ENCODE measurements at regions not wholly inside any gene's neighbourhood (a gene's known extent, or its start where the extent isn't known, plus 50 kb on each side); places are given as distances from the start of the nearest gene placed in this dataset.

DNA sequence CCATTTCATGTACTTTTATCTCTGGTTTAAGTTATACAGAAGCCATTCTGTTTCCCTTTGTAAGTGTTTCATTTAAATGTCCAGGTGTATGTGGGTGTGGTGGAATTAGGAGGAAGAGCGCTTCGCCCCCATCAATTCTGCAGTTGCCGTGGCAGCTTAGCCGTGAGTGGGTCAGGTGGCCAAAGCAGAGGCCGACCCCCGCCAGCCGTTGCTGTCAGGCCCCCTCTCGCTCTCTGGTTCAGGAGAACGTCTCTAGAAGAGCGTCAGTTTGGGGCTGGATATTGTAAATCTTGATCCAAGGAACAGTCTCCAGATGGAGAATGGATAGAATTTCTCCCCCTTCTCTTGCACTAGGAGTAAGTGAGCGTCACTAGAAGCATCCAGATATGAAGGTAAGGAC is 367.4 kb downstream of the FOXA2 start:
- no peak for DNase-seq

- no peak for DNase-seq
Observed at GRCh38 chr20:22214296-22214695, 370.1 kb downstream of the FOXA2 start.

- no peak for DNase-seq
Observed at GRCh38 chr20:22213271-22213670, 371.1 kb downstream of the FOXA2 start.

DNA sequence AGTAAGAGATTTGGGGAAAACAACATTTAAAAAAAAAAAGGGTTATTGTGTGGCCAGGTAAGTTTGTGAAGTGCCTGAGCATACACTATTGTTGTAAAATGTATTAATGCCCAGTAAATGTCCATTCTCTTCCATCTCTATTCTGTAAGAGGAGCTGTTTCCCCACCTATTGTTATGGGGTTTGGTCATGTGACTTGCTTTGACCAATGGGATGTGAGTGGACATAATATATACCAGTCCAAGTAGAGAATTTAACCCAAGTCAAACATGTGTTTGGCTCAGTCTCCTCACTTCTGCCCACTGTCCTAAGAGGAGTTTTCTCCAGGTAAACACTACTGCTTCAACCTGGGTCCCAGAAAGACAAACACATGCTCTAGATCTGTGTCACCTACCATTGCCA is 377.1 kb downstream of the FOXA2 start:
- no peak for DNase-seq

DNA sequence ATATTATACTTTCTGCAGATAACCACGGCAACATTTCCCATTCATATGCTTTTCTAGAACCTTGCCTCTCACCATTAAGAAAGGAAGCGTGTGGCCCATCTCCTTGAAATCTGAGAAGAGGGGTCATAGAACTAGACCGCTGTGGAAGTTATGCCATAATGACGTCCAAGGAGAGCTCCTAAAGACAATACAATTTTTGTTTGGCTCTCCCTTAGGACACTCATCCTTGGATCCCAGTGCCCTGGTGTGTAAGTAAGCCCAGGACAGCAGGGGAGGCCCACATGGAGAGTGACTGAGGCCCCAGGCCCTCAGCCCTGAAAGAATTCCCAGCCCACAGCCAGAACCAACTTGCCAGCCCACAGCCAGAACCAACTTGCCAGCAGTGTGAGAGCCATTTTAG is 379.6 kb downstream of the FOXA2 start:
- no peak for DNase-seq

DNA sequence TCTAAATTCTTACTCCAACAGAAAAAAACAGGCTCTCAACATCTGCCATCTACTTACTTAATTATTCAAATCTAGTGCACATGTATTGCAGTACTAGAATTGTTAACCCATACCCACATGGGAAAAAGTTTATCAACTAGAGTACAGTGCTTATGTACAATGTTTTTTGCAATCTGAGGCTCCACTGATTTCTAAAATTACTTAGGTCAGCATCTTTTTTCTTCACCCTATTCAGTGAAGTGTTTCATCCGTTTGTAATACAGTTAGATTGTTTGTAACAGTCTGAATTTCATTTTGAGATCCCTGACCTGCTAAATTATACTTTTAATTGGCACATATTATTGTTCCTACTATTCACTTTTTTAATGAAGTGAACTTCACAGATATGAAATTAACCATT is 402.2 kb downstream of the FOXA2 start:
- DNase-seq = no peak

DNA sequence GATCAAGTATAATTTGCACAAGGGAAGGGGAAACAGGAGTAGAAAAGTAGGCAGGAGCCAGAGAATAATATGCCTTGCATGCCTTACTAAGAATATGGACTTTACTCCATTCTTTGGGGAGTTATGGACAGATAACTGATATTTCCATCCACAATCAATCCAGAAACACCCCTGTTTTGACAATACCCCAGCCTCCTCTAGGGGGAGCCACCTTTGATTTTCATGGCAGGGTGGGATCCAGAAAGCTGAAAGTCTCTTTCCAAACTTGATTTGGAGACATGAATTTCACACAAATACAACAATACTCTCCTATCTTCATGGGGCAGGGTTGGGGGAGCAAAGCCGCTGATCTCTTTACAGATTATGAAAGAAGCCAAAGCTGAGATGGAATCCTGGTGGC is 404.1 kb downstream of the FOXA2 start:
- DNase-seq = no peak

GRCh38 chr20:22160101-22160652 is 424.2 kb downstream of the FOXA2 start:
- no peak for DNase-seq

- DNase-seq = no peak
Observed at GRCh38 chr20:22159276-22159675, 425.1 kb downstream of the FOXA2 start.

DNA sequence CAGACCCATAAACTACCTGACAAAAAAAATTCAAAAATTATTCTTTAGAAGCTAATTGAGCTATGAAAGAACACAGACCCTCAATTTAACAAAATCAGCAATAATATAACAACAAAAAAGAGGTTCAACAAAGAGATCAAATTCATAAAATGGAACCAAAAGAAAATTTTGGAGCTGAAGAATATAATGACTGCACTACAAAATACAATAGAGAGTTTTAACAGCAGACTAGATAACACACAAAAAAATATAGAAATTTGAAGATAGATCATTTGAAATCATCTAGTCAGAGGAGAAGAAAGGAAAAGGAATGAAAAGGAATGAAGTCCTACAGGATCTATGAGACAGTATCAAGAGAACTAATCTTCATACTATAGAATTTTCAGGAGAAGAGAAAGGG is 422.1 kb downstream of the PAX1 start:
- DNase-seq = no peak

DNA sequence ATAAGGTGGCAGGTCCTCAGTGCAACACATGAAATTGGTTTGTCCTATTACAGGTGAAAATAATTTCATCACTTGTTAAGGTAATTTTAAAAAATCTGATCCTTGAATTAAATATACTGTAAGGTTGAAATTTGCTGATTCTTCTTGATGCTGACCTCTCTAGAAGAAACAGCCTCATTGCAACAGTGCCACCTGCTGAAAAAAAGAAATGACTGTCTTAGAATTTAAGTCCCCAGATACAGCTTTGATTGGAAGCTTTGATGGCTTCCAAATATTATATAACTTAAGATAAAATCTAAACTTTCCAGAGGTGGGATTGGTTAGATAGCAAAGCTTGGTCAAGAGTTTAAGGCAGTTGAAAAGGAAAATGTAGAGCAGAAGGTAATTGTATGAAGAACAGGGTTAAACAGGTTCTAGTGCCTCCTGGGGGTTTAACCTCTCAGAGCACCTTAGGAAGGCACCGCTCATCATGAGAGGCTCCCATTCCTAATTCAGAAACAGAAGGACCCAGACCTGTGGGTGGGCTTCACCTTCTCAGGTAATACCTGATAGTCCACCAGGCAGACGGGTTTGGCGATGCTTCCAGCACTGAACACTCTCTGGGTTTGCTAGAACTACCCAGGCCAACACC is 401.0 kb downstream of the PAX1 start:
- DNase-seq = peak; percentile 39

- no peak for DNase-seq
Observed at GRCh38 chr20:22101606-22102005, 396.1 kb downstream of the PAX1 start.

- no peak for DNase-seq
Observed at GRCh38 chr20:22100686-22101085, 395.2 kb downstream of the PAX1 start.

DNA sequence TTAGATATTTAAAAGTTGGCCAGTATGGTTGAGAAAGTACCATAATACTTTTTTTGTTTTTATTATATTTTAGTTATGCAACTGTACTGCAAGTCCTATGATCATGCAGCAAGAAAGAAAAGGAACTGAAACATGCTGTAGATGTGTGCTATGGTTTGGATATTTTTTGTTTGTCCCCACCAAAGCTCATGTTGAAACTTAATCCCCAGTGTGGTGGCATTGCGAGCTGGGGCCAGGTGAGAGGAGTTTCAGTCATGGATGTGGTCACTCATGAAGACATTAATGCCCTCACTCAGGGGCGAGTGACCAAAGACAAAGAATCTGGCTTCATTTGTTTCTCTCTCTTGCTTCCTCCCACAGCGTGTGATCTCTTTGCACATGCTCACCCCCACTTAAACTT is 393.9 kb downstream of the PAX1 start:
- DNase-seq = no peak

- DNase-seq = no peak
Observed at GRCh38 chr20:22098511-22098910, 393.0 kb downstream of the PAX1 start.

- DNase-seq = no peak
Observed at GRCh38 chr20:22093122-22093521, 387.7 kb downstream of the PAX1 start.

- DNase-seq = no peak
Observed at GRCh38 chr20:22088882-22089281, 383.4 kb downstream of the PAX1 start.

DNA sequence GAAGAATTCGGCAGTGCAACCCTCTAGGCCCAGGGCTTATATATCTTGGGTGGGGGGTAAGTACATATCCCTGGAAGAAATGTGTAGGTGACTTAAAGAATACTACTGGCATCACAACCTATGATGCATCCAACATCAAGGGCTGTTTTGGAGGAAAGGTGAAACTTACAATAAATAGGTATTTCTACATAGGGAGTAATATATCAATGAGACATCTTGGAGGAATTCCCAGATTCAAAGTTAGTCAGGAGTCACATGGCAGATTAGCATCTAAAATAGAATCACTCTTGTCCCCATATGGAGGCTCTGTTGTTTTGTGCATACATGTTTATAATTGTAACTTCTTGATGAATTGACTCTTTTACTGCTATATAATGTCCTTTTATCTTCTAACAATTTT is 375.5 kb downstream of the PAX1 start:
- DNase-seq = no peak

DNA sequence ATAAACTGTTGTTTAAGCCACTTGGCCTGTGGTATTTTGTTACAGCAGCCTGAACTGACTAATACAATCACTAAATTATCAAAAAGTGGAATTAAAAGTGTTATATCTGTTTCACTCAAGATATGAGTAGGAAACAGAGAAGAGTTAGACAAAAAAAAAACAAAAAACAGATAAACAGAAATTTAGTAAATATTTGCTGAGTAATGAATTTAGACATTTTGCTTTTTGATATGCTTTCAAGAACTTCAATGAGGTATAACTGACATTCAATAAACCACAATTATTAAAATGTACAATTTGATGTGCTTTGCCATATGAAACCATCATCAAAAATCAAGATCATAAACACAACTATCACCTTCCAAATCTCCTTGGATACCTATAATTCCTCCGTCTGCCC is 369.2 kb downstream of the PAX1 start:
- DNase-seq = no peak

DNA sequence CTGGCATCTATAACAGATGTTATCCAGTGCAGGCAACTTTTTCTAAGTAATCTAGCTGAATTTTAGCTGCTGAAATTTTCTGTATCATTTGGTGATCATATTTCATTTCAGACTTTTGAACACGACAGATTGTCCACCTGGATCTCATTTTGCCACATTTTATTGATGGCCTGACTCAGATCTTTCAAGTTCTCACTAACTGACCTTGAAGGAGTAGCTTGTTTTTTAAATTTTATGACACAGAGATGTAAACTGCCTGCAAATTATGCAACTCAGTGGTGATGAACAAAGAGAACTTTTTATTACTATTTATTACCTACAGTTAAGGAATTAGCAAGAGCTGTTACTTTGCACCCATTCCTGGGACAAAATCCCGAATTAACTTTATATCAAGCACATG is 366.4 kb downstream of the PAX1 start:
- DNase-seq = no peak

DNA sequence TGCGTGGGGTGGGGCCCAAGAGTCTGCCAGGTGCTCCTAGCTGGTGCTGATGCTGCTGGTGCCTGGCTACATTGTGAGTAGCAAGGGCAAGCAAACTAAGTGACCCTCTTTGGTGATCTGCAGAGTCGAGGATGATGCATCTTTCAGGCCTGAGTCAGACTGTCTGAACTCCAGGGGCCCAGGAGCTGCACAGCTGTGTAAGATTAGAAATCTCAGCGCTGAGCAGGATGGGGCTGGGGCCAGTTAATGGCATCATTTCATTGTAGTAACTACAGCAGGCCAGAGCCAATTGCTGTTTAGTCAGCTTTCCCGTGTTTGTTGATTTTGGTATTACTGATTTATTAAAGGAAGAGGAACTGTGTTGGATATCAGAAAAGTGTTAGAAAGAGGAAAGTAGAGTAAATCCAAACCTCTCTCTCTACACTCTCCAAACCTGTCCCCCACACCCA is 365.2 kb downstream of the PAX1 start:
- DNase-seq = no peak

GRCh38 chr20:22063753-22064152 is 358.3 kb downstream of the PAX1 start:
- DNase-seq = no peak

DNA sequence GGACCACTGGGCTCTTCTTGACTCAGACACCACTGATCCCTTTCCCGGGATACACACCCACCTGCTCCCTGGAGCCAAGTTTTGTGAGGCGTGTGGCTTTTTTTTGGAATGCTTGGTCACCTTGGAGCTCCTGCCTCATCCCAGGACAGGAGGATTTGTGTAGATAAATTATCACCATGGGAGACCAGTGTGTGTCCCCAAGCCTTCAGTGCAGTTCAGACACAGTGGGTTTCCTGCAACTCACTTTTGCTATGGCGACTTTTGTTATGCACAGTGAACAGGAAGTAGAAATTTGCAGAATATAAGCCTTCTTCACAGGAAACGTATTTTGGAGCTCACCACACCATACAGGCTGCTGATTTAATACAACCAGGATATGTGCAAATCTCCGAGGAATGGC is 357.4 kb downstream of the PAX1 start:
- no peak for DNase-seq

DNA sequence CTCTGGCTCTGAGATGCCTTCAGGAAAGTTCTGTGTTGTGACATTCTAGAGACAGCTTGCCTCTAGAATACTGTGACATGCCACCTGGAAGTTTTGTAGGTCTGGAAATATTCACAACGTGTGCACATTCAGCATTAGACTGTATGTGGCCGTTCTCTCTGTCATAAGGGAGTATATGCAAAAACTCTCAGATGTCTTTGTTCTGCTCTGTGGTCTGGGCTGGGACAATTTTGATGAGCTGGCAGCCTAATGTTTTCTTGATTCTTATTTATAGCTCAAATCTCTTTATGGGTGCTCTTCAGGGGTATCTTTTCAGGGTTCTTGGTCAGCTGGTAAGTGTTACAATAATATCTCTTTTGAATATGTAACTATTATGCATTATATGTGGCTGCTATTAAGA is 355.1 kb downstream of the PAX1 start:
- DNase-seq = no peak

DNA sequence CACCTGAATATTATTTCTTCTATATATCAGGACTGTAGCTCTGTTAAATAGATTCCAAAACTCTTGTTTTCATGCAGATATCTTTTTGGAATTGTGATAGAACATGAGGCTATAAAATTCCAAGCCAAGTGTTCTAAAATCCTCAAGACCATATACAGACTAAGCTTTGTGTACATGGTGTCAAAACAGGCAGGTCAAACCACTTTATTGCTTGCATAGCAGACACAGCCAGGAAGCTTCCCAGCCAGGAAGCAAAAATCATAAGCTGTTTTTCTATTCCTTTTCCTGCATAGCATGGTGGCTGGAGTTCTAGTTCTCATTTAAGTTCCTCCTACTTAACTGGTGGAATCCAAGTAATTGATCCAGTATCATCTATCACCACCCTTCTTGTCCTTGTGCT is 353.3 kb downstream of the PAX1 start:
- DNase-seq = no peak
